Liver (tissue), 3 donors: ENCODE measurements at regions not wholly inside any gene's neighbourhood (a gene's known extent, or its start where the extent isn't known, plus 50 kb on each side); places are given as distances from the start of the nearest gene placed in this dataset.

Experiments used
- EGR1 ChIP-seq, 2 donors: IDR thresholded peaks; 2 replicates each; pipeline ENCODE4 v1.6.1; 2016 to 2018; ENCODE audit warnings: antibody characterized with exemption in 2 of 2, low read depth in 2 of 2
- MAX ChIP-seq: IDR thresholded peaks from 2 replicates; pipeline ENCODE4 v1.6.1; 2016; ENCODE audit warnings: antibody characterized with exemption
- RAD21 ChIP-seq, 2 donors: IDR thresholded peaks; 2 replicates each; pipeline ENCODE4 v1.6.1; 2016; ENCODE audit warnings: antibody characterized with exemption in 2 of 2, mild to moderate bottlenecking in 2 of 2
- REST ChIP-seq: IDR thresholded peaks from 2 replicates; pipeline ENCODE4 v1.6.1; 2016; ENCODE audit warnings: antibody characterized with exemption, mild to moderate bottlenecking
- RXRA ChIP-seq, 2 donors: IDR thresholded peaks; 2 replicates each; pipeline ENCODE4 v1.6.1; 2017 to 2018; ENCODE audit warnings: antibody characterized with exemption in 2 of 2, mild to moderate bottlenecking in 1 of 2
- TAF1 ChIP-seq: conservative IDR thresholded peaks from 2 replicates; pipeline ENCODE4 v1.6.1; 2016; ENCODE audit warnings: antibody characterized with exemption, mild to moderate bottlenecking
- YY1 ChIP-seq: IDR thresholded peaks from 2 replicates; pipeline ENCODE4 v1.6.1; 2016; ENCODE audit warnings: antibody characterized with exemption, mild to moderate bottlenecking
- ZBTB33 ChIP-seq: IDR thresholded peaks from 2 replicates; pipeline ENCODE4 v1.6.1; 2016; ENCODE audit warnings: antibody characterized with exemption
- TF ChIP-seq, protein P1 (sequence below): fragments of 150-350 bp; IDR thresholded peaks from 2 replicates; pipeline ENCODE4 v1.5.1; 2017; ENCODE audit warnings: improper control_type of control experiment, low read depth, low read length; ENCODE audit not compliant: missing input control
- donor health status: healthy.
- donor health status: healthy.

GRCh38 chr16:85238233-85238647, 126.0 kb upstream of the CIBAR2 start:
- TF ChIP-seq, protein P1, sequence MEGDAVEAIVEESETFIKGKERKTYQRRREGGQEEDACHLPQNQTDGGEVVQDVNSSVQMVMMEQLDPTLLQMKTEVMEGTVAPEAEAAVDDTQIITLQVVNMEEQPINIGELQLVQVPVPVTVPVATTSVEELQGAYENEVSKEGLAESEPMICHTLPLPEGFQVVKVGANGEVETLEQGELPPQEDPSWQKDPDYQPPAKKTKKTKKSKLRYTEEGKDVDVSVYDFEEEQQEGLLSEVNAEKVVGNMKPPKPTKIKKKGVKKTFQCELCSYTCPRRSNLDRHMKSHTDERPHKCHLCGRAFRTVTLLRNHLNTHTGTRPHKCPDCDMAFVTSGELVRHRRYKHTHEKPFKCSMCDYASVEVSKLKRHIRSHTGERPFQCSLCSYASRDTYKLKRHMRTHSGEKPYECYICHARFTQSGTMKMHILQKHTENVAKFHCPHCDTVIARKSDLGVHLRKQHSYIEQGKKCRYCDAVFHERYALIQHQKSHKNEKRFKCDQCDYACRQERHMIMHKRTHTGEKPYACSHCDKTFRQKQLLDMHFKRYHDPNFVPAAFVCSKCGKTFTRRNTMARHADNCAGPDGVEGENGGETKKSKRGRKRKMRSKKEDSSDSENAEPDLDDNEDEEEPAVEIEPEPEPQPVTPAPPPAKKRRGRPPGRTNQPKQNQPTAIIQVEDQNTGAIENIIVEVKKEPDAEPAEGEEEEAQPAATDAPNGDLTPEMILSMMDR: no peak
- TF ChIP-seq MAX (no peak), RXRA (IDR thresholded peaks at IDR 0.05) (no peak), ZBTB33 (no peak), YY1 (no peak), RAD21 (IDR thresholded peaks at IDR 0.05) (no peak), EGR1 (IDR thresholded peaks at IDR 0.05; ENCODE audit: low read depth in 2 of 2) (no peak), TAF1 (no peak), REST (no peak)
